22Rv1 (cell line): ENCODE measurements at regions not wholly inside any gene's neighbourhood (a gene's known extent, or its start where the extent isn't known, plus 50 kb on each side); places are given as distances from the start of the nearest gene placed in this dataset.
"Not testable (repeated sequence)": the region's sequence is repeated elsewhere in the genome, so short reads cannot be mapped to it uniquely, and the experiment has no call there.

Experiments used
- H3K27ac ChIP-seq: fragments of 450-650 bp; 2 replicates; pipeline ENCODE4 v1.5.1; 2017
- CTCF ChIP-seq: fragments of 450-650 bp; IDR thresholded peaks from 2 replicates; pipeline ENCODE4 v1.5.1; 2017; ENCODE audit warnings: mild to moderate bottlenecking
- ZFX ChIP-seq: fragments of 450-650 bp; IDR thresholded peaks from 2 replicates; pipeline ENCODE4 v1.6.1; 2017; ENCODE audit warnings: antibody characterized with exemption, borderline replicate concordance

GRCh38 chrX:118271775-118272174 lies 74.1 kb upstream of the WDR44 start:
- TF ChIP-seq CTCF (no peak), ZFX (no peak)
- no peak overlapping the region for H3K27ac ChIP-seq

- no peak overlapping the region for H3K27ac ChIP-seq
- TF ChIP-seq CTCF (no peak), ZFX (no peak)
These were observed 73.7 kb upstream of the WDR44 start for GRCh38 chrX:118272242-118272641.

DNA sequence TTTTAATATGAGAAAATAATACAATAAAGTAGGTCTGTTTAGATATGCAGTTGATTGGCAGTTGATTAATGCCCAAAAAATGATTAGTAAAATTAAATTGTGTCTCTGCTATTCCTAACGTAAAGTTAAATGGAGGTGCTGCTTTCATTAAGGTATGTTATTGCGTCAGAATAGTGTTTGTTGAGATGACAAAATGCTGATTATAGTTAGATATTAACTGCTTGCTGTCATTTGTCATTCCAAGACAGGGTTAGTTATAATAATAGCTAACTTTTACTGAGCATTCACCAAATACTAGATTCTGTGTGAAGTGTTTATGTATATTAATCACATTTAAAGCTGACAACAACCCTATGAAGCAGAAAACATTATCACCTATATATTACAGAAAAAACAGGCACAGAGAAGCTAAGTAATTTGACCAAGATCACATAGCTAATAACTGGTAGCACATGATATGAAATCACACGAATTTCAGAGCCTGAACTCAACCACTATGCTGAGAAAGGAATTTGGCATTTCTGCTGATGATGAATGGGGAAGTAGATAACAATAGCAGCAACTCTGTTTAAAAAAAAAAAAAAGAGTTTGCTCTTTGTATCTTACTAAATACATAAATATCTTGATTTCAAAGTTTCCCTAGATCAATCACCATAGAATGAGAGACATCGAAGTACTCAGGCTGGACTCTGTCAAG lies 59.7 kb upstream of the WDR44 start:
- no peak overlapping the region for H3K27ac ChIP-seq
- TF ChIP-seq ZFX (no peak), CTCF (no peak)

DNA sequence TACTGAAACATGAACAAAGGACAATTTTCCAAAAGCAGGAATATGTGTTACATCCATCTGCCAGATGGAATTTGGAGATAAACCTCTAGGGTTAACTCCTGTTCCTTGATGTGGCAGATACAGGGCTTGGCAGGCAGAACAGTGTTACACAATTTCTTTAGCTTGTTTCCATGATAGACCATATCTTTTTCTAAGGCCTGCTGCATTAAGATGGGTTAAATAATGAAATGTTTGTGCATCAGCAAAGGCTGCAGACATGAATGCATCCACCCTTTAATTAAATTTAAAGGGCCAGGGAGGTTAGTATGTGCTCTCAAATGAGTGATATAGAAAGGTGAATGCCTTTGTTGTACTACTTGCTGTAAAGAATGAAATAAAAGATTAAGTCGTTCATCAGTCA lies 50.1 kb upstream of the WDR44 start:
- H3K27ac ChIP-seq = not testable (repeated sequence)
